Lung (tissue), 11 donors: ENCODE measurements at regions not wholly inside any gene's neighbourhood (a gene's known extent, or its start where the extent isn't known, plus 50 kb on each side); places are given as distances from the start of the nearest gene placed in this dataset.

Experiments
- ATAC-seq: fragments of 200-7000 bp; cut with Tn5 transposase; one replicate; pipeline ENCODE4 v1.9.1; 2020; ENCODE audit warnings: moderate number of reproducible peaks; ENCODE audit not compliant: insufficient read depth, low FRiP score
- DNase-seq, 3 donors: peaks; one replicate each; pipeline ENCODE4 v3.0.0-alpha.2; 2013 to 2017
- H3K27ac ChIP-seq, 2 donors: one replicate each; pipeline ENCODE4 v1.5.1; 2013; ENCODE audit warnings: mild to moderate bottlenecking in 2 of 2, moderate library complexity in 2 of 2, control low read depth in 1 of 2, inconsistent platforms in 1 of 2, low read depth in 1 of 2, low read length in 1 of 2
- H3K27me3 ChIP-seq, 3 donors: one replicate each; pipeline ENCODE4 v1.5.1; 2013; ENCODE audit warnings: low read length in 2 of 3; ENCODE audit not compliant: control insufficient read depth in 3 of 3, insufficient read depth in 3 of 3
- H3K36me3 ChIP-seq, 4 donors: one replicate each; pipeline ENCODE4 v1.5.1; 2013; ENCODE audit warnings: low read length in 4 of 4, mild to moderate bottlenecking in 1 of 4, moderate library complexity in 1 of 4; ENCODE audit not compliant: control insufficient read depth in 4 of 4, insufficient read depth in 4 of 4
- H3K4me1 ChIP-seq, 5 donors: one replicate each; pipeline ENCODE4 v1.5.1; 2013; ENCODE audit warnings: low read length in 5 of 5, mild to moderate bottlenecking in 2 of 5, moderate library complexity in 1 of 5; ENCODE audit not compliant: control insufficient read depth in 5 of 5, insufficient read depth in 5 of 5
- H3K4me3 ChIP-seq: one replicate; pipeline ENCODE4 v1.5.1; 2013; ENCODE audit warnings: mild to moderate bottlenecking, control low read depth, moderate library complexity
- H3K9ac ChIP-seq, 2 donors: one replicate each; pipeline ENCODE4 v1.5.1; 2013; ENCODE audit warnings: low read length in 2 of 2, control low read depth in 1 of 2; ENCODE audit not compliant: insufficient read depth in 1 of 2
- H3K9me3 ChIP-seq, 4 donors: one replicate each; pipeline ENCODE4 v1.5.1; 2013; ENCODE audit warnings: low read length in 3 of 4, mild to moderate bottlenecking in 1 of 4, moderate library complexity in 1 of 4; ENCODE audit not compliant: control insufficient read depth in 4 of 4, insufficient read depth in 3 of 4
- CTCF ChIP-seq: IDR thresholded peaks from 2 replicates; pipeline ENCODE4 v1.5.1; 2012; ENCODE audit warnings: mild to moderate bottlenecking; ENCODE audit errors: control extremely low read depth, extremely low read depth
- WGBS, 2 donors: extraction: QIAGEN DNeasy Blood & Tissue Kit; methylation state at CpG; one replicate each; pipeline ENCODE4 v1.1.7; 2013; 5-methylcytosine and 5-hydroxymethylcytosine counted together
- donor health status: control.
- donor health status: control.
- donor health status: Bipolar disorder and iron deficiency.
- donor health status: healthy.
- donor health status: DM: yes; HTN: yes; CAD: no.

DNA sequence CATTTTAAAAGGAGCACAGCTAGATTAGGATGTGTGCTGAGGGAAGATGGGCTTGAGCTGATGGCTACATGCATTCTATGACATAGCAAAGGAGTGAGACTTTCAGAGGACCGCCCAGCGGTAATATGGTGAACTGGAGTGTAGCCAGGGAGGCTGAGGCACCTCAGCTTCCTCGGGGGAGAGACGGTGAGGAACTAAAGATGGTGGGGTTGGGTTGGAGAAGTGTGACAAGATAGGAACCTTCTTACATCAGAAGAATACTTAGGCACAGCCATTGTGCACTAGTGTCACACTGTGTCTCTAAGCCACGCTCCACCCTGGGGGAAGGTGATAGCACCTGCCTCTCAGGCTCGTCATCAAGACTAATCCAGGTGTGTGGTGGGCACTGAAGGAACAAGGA, 118.0 kb upstream of the IRX2 start:
- peaks cover 0 to 12% (median 1%) of the 10 kb centered on the region in 4 donors for H3K9me3 ChIP-seq
- no peaks in the 10 kb centered on the region for H3K4me1 ChIP-seq
- ATAC-seq (no peak), DNase-seq (no peak)
- no peak for TF ChIP-seq CTCF
- no peak overlapping the region for H3K9ac ChIP-seq
- no peak overlapping the region for H3K4me3 ChIP-seq
- 76 to 77% methylated on average over 6 of the region's 6 CpGs for WGBS, 2 donors
- H3K36me3 ChIP-seq = no peaks in the 10 kb centered on the region
- H3K27me3 ChIP-seq = no peaks in the 10 kb centered on the region
- no peak overlapping the region for H3K27ac ChIP-seq

DNA sequence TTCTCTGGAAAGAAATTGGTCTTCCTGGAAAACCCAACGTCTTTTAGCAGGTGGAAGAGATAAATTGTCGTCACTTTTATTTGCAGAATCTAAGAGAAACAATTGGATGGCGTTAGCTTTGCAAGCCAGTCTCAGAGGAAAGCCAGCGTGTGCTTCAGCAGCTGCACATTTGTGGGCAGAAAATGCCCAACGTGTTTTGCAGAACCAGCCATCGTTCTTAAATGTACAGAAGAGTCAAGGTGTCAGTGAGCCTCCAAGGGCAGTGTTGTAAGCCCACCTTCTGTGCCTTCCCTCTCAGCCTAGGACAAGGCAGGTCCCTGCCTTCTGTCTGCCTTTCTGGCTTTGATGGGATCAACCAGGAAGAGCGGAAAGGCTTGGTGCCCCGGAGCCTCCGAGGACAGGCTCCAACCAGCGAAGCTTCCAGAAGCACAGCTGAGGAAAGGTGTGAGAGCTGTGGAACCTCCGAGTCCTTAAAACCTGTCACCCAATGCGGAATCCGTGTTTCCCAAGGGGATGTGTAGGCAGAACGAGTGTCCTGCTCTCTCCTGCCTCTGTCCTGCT, 116.0 kb upstream of the IRX2 start:
- Histone ChIP-seq H3K9ac (no peak overlapping the region), H3K27ac (no peak overlapping the region), H3K36me3 (no peaks in the 10 kb centered on the region), H3K9me3 (peaks cover 0 to 15% (median 0%) of the 10 kb centered on the region in 4 donors), H3K4me1 (no peaks in the 10 kb centered on the region), H3K27me3 (no peaks in the 10 kb centered on the region), H3K4me3 (no peak overlapping the region)
- ATAC-seq = no peak
- DNase-seq = no peak
- 71 to 81% methylated on average over 14 of the region's 14 CpGs for WGBS, 2 donors
- TF ChIP-seq CTCF = no peak

GRCh38 chr5:2866662-2867372, 115.3 kb upstream of the IRX2 start:
- Histone ChIP-seq H3K27ac (no peak overlapping the region), H3K4me1 (peaks cover 0 to 1% (median 0%) of the 10 kb centered on the region in 5 donors), H3K9ac (no peak overlapping the region), H3K4me3 (no peak overlapping the region), H3K9me3 (peaks cover 0 to 15% (median 0%) of the 10 kb centered on the region in 4 donors), H3K27me3 (no peaks in the 10 kb centered on the region), H3K36me3 (no peaks in the 10 kb centered on the region)
- TF ChIP-seq CTCF = no peak
- no peak for ATAC-seq
- 86 to 88% methylated on average over 27 of the region's 27 CpGs for WGBS, 2 donors
- no peak for DNase-seq
